GM19372 (cell line): ENCODE measurements at regions not wholly inside any gene's neighbourhood (a gene's known extent, or its start where the extent isn't known, plus 50 kb on each side); places are given as distances from the start of the nearest gene placed in this dataset.

Source experiments
- ATAC-seq: cut with Tn5 transposase; IDR thresholded peaks from one replicate; pipeline ENCODE4 v1.9.1; 2021; ENCODE audit warnings: mild to moderate bottlenecking, low read depth, moderate library complexity; ENCODE audit not compliant: unreplicated experiment

DNA sequence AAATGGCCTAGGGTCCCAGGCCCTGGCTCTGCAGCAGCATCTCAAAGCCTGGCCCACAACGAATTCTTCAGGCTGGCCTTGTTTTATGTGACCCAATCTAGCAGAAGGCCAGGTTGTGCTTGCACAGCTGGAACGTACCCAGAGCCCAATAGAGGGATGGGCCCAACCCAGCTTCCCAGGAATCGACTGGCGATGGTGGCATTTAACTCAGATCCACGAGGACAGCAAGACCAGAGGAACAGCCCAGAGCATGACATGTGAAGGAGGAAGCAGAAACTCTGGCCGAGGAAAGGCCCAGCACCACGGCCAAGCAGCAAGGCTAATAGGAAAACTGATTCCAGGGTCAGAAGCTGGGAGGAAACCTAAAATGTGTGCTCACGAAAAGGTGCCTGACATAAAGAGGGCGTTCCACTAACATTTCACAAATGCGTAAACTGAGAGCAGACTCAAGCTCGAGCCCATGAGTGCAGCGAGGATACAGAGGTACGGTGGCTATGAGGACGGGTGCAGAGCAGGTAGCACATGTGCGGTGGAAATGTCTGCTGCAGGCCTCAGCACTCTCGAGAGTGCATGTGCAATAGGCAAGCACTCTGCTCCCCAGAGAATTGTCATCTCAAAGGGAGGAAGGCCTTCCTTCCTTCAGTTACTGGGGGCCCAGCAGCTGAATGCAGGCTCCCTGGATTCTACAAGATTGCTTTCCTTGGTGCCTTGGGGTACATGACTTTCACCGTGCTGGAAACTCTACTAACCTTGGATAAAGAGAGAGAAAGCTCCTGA lies 156.9 kb upstream of the GLI2 start:
- ATAC-seq, result no peak

DNA sequence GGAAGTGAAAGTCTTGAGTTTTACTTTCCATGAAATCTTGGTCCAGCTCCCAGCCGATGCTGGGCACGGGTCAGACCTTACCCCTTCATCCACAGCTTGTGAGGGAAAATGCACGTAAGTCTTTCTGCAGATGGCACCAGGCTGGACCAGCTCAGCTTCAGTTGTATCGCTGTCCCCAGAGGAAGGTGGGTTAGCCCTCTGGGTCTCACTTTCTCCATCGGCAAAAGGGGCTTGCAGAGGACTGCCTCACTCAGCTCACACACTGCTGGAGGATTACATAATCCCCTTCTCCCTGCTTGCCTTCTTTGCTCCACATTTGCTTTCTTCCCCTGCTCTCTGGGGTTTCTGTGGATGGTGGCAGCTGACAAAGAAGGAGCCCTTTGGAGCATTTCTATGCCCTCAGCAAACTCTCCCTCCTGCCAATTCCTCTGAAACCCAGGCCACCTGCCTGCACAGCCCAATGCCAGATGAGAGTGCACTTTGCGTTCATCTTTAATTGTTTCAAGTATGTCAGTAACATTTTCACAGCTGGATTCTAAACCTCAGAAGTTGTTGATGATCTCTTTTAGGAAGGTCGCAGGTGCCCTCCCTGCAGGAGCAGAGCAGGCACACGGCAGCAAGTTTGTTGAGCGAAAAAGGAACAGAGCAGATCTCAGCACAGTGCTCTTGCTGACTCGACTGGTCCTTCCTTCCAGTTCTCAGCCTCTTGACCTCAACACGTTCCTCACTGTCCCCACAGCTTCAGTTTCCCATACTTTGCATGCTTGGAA lies 155.6 kb upstream of the GLI2 start:
- ATAC-seq, result no peak

DNA sequence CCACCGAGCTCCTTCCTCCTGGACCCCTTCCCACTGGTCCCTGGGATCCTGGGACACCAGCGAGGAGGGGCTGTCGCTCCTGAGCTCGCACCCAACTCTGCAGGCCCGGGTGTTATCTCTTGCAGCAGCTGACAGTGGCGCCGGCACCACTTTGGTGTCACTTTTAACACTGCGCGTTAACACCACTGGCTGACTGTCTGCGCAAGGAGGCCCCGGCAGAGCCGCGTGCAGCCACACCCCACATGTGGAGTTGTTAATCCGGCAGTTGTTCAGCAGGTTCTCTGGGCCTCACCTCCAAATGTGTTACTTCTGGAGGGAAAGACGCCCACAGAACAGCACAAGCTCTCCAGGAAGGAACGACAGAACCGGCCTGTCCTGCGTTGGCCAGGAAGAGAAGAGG lies 155.0 kb upstream of the GLI2 start:
- no peak for ATAC-seq

DNA sequence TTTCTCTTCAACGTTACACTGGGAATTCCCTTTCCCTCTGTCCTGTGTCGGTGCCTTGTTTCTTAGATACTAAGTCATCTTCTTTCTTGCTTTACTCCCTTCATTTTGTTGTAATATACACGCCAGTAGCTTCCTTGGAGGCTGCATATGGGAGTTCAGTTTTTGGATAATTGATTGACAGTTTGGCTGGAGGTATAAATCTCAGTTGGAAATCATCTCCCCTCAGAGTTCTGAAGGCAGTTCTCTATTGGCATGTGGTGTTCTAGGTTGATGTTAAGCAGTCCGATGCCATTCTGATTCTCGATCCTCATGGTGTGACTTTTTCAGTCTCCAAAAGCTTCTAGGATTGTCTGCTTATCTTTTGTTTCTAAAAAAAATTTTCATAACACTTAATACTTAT lies 152.5 kb upstream of the GLI2 start:
- ATAC-seq, result no peak

DNA sequence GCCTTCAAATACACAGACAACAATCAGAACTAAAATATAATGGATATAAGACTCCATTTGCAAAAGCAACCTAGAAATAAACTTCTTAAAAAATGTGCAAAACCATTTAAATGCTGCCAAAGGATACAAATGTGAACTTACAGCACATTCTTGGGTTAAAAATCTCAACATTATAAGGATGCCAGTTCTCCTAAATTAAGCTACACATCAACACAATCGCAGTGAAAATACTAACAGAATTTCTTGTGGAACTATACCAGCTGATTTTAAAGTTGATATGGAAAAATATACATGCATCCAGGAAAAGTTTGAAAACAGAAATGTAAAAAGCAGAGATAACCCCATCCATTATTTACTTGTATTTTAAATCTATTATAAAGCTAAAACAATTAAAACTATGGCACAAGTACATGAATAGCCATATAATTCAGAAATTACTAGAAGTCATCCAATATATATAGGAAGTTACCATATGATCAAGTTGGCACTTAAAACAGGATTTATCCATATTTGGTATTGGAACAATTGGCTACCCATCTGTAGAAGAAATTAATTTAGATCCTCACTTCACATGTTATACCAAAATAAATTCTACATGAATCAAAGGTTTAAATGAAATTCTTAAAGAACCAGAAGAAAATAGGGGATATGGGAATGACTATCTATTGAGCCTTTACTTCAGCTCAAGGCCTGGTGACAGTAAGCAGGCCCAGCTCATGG lies 151.7 kb upstream of the GLI2 start:
- ATAC-seq, result no peak

DNA sequence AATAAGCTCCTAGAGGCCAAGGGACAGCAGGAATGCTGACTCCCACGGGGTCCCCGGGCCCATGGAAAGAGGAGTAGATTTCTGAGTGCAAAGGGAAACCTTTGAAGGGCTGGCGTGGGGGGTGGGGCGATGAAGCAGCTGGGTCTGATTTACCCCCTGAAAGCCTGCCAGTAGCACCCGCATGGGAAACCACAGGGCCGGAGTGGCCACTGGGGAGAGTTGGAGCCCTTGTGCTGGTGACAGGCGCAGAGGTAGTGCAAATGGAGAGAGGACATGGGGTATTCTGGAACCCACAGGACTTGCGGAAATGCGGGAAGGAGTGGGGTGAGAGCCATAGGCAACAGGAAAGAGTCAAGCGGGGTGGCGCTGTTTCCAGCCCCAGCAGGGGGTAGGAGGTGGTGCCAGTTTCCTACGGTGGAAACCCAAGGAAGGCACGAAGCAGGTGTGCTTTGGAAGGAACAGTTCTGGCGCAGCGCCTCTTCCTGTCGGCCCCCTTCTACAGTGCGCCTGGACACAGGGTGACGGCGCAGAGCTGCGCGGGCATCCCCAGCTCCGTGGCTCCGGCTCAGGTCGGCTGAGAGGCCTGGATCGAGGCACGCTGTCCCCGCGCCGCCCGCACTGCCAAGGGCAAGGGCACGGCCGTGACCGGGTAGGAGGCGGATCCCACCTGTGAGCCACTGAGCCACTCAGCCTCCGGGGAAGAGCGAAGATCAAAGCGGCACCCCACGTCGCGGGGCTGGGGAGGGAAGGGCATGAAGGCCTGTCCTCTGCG lies 149.0 kb upstream of the GLI2 start:
- ATAC-seq, result no peak

DNA sequence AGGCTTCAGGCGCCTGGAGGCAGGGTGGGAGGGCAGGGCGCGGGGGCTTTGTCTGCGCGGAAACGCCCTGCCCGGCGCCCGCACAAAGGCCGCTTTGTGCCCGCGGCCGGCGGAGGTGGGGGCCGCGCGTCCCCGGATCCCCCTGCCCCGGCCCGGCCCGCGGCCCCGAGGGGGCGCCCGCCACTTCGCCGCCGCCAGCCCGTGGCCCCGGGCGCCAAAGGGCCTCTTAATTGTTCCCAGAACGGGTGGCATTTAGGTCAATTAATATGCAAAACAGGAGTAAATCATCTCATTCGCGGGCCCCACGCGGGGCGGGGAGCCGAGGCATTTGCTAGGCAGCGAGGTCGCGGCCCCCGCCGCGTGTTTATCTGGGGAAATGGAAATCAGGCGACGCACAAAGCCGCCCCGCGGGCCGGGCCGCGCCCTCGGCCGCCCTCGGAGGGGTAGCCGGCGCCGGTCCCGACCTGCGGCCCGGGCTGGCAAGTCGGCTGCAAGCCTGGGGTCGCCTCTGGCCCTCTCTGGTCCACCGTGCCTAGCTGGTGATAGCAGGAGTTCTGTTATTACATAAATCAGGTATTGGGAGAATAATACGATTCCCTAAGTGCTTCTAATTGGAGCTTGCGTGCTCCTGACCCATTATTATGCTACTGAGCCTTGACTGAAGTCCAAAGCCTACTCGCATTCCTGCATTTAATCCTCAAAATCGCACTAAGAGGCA lies 148.2 kb upstream of the GLI2 start:
- ATAC-seq, result no peak

DNA sequence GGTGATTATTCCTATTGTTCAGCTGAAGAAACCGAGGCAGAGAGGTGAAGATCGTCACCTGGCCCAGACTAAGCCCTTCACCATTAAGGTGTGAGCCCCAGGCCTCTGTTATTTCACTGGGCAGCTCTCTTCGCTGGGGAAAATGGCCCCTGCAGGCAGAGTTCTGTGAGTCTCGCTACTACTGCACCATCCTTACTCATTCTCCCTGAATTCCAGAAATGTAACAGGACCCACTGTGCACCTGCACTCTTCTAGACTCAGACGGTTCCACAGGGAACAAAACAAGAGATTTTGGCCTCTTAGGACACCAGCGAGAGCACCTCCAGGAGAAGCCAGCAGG lies 147.7 kb upstream of the GLI2 start:
- no peak for ATAC-seq

DNA sequence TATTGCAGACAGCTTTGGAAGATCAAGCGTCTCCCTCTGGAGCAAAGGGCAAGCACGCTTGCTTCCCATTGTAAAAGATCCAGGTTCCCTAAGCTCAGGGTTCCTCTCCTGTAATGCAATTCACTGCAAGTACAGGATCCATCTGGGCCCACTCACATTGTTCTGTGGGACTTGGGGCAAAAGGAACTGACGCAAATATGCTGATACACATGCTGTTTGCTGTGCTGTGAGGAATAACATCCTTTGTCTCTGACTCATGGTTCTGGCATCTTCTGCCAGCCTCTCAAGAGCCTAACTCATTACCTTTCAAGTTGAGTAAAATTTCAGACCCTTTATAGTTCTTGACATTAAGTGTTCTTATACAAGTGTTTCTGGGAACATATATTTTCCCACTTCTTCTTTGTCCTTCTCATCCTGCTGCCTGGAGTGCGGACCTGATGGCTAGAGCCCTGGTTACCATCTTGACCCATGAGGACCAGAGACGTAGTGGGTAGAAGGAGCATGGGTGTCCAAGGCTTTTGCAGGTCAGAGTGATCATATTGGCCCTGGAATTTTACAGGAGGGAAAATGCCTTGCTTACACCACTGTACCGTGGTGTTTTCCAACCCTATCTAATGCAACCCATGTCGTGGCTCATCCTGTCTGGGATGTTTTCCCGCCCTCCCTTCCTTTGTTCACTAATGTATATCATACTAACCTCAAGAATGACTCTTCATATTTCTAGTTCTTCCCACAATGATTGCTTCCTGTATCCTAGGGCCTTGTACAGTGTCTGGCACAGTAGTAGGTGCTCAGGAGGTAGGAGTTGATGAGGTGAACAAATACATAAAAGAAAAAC lies 145.7 kb upstream of the GLI2 start:
- no peak for ATAC-seq

DNA sequence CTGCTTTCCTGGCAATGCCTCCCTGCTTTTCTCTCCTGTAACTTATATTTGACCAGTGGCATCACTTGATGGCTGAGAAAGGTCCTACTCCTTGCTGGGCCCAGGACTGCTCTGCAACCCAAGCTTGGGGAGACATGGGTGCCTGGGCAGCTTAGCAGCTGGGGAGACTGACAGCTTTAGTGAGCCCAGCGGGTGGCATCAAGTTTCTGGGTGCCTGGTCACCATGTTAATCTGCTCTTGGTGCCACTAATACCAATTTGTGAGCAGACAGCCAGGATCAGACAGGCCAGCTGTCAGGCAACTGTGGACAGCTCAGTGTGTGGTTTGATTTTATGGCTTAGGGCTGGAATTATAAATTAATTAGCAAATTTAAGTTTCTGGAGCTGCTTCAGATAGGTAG lies 144.8 kb upstream of the GLI2 start:
- no peak for ATAC-seq

DNA sequence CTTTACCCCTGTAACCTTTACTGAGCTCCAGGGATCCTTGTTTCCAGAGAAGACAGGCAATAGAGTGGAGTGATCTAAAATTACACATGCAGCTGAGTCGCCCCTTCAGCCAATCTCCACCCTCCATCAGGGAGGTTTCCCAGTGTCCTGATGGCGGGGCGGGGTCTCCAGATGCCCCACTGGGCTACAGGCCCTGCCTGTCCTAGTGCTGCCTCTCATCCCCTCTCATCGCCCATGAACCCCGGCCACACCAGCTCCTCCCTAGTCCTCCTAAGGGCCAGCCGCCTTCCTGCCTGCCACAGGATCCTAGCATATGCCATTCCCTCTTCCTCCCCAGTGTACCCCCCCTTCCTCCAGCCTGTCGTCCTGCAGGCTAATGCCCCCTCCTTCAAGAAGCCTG lies 144.1 kb upstream of the GLI2 start:
- no peak for ATAC-seq

DNA sequence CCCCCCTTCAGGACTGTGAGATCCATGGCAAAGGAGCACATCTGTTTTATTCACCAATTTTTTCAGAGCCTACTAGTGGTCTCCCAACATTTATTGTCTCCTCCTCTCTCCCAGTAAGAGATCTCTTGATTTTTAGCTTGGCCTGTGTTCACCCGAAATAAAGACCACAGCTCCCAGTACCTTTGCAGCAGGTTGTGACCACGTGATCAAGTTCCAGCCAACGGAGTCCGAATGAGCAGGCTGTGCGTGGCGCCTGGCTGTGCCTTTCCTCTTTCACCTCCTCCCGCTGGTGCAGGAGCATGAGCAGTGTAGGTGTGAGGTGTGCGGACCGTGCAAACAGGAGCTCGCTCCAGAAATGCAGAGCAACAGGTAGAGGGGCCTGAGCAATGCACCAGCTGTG lies 143.6 kb upstream of the GLI2 start:
- no peak for ATAC-seq

DNA sequence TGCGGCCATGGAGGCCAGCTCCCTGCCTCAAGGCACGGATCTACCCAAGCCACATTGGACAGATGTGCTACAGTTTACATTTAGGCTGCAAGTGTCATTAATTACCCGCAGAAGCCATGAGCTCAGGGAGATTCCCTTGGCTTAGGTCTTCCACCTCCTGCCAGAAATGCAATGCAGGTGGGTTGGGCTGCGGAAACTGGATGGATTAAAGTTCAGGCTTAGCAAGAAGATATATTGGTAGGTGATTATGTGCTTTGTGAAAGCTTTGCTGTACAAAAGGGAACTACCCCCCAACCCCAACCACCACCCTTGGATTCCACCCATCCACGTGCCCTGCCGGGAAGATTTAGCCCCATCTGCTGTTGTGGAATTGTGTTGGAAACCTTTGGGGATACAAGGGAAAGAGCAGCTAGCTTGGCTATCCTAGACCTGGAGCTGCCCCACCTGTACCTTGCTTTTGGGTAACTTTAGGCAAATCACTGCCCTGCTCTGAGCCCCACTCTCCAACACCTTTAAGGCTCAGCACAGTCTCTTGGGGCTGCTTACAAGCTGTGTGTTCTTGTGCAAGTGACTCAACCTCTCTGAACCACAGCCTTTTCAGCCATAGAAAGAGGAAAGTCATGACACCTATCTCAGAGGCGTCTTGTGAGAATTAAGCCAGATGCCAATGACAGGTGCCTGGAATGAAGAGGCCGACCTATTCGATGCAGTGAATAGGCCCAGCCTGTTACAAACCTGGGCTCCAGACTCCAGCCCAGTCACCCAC lies 141.6 kb upstream of the GLI2 start:
- ATAC-seq, result no peak

DNA sequence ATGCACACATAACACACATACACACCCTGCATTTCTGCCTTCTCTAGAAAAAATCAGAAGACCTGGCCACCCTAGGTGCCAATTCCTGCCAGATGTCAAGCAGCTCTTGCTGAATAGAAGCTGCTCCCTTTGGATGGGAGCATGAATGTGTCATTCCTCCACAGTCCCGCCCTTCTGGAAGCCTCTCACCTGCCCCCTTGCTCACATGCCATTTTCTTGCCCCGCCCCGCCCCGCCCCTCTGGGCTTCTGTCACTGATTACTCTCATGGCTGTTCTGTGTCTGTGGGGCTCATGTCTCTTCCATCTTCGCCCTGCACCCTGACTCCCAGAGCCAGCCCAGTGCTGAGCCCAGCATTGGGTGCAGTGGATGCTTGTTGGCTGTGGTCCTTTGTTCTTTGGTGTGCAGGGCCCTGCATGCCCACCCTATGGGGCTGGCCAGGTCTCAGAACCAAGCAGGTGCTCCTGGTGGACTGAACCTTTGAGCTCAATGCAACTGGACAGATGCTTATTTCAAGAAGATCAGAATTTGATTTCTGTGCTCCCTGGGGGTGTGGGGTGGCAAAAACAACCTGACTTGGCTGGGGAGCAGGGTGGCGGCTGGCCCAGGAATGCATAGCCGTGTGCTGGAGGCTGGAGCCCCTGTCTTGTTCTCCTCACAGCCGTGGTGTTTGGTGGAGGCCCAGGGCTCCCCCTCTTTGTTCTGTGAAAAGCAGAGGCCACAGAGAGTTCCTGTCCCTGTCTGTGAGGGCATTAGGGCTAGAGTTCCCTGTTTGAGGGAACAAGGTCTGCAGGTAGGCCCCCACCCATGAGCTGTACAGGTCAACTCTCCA lies 140.6 kb upstream of the GLI2 start:
- ATAC-seq, result no peak

DNA sequence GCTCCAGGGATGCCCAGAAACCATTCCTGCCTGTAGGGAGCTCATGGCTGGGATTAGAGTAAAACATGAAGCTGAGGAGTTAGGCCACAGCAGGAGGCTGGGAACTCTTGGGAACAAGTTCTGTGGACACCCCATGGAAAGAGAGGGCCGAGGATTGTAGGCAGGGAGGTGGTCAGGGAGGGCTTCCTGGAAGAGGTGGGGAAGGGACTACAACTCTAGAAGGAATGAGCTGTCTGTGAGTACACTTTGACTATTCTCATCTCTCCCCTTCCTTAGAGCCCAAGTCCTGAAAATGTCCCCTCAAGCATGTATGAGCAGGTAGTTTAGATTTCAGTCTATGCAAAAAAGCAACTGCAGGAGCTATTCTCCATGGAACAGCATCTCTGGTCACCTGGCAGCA lies 139.9 kb upstream of the GLI2 start:
- ATAC-seq, result no peak

DNA sequence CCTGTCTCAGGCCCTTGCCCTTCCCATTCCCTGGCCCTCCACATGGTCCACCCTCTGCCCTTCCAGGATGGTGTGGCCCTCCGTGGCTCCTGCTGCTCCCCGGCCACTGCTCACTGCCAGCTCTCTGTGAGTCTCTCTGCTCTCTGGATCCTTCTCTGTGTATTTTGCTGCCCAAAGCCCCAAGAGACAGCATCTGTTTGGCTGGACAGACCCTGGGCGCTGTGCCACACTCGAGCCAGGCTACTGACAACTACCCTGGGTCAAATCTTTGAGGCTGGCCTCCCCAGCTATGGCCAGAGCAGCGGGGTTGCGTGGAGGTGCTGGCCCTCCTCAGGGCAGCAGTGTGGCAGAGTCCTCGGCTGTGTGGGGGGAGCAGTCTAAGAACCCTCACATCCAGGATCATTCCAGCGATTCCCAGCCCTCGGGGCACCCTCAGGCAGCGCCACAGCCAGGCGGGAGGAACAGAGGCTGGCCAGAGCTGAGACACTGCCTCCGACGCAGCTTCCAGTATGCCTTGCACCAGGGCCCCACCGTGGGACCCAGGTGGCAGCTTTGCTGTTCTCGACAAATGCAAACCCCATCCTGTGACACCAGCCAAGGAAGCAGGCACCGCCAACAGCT lies 139.4 kb upstream of the GLI2 start:
- no peak for ATAC-seq

DNA sequence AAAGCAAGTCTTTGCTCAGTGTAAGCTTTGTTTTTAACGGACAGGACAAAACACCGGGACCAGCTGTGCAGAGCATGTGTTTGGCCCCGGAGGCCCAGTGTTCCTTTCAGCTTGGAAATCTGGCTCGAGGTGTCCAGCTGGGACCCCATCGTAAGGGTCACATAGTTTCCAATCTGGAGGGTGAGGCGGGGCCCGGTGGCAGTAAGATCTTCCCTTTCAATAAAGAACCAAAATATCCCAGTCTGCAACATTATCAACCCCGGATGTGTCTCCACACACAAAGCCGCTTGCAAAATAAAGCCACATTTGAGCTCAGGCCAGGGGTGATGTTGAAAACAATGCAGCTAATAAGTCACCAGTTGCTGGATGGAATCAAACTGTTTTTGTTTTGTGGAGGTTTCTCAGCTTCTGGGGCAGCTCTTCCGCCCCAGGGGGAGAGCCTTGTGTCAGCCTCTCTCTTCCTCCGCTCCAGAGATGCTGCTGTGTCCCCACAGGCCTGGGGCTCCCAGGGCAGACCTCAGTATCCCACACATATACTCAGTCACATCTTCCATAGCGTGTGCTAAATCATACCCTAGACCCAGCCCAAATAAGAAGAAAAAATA lies 138.6 kb upstream of the GLI2 start:
- ATAC-seq, result no peak
